MM.1S (cell line): ENCODE measurements at regions not wholly inside any gene's neighbourhood (a gene's known extent, or its start where the extent isn't known, plus 50 kb on each side); places are given as distances from the start of the nearest gene placed in this dataset.

Experiments
- DNase-seq: peaks from one replicate; pipeline ENCODE4 v3.0.0-alpha.2; 2015
- H2AFZ ChIP-seq: fragments of 300-600 bp; sonication (generic); 2 replicates; pipeline ENCODE4 v1.6.0; 2016; ENCODE audit warnings: antibody characterized with exemption, low read length
- H3F3A ChIP-seq: fragments of 300-600 bp; sonication (generic); 2 replicates; pipeline ENCODE4 v1.6.1; 2016; ENCODE audit warnings: mild to moderate bottlenecking, antibody characterized with exemption, low read length, moderate library complexity, mixed read lengths; ENCODE audit not compliant: insufficient read depth
- H3K27ac ChIP-seq: fragments of 300-600 bp; sonication (generic); 2 replicates; pipeline ENCODE4 v1.5.1; 2016; ENCODE audit warnings: mild to moderate bottlenecking, low read length
- H3K27me3 ChIP-seq: fragments of 300-600 bp; sonication (generic); replicated peaks from 2 replicates; pipeline ENCODE4 v1.6.0; 2016; ENCODE audit warnings: low read length; ENCODE audit not compliant: insufficient read depth
- H3K36me3 ChIP-seq: fragments of 300-600 bp; sonication (generic); replicated peaks from 2 replicates; pipeline ENCODE4 v1.6.1; 2016; ENCODE audit warnings: mild to moderate bottlenecking, low read length, mixed read lengths; ENCODE audit not compliant: insufficient read depth
- H3K4me1 ChIP-seq: fragments of 300-600 bp; sonication (generic); 2 replicates; pipeline ENCODE4 v1.6.1; 2016; ENCODE audit warnings: low read length, mixed read lengths
- H3K4me2 ChIP-seq: fragments of 300-600 bp; sonication (generic); 2 replicates; pipeline ENCODE4 v1.6.0; 2016; ENCODE audit warnings: low read depth, low read length
- H3K4me3 ChIP-seq: fragments of 300-600 bp; sonication (generic); 2 replicates; pipeline ENCODE4 v1.5.1; 2016; ENCODE audit warnings: low read length, mixed read lengths
- H3K79me2 ChIP-seq: fragments of 300-600 bp; sonication (generic); 2 replicates; pipeline ENCODE4 v1.6.1; 2016; ENCODE audit warnings: mixed run types, low read length, mixed read lengths
- H3K9ac ChIP-seq: fragments of 300-600 bp; sonication (generic); 2 replicates; pipeline ENCODE4 v1.6.1; 2016; ENCODE audit warnings: low read length, mixed read lengths
- H3K9me2 ChIP-seq: fragments of 300-600 bp; sonication (generic); replicated peaks from 2 replicates; pipeline ENCODE4 v1.6.1; 2016; ENCODE audit warnings: mild to moderate bottlenecking, low read length, mixed read lengths; ENCODE audit not compliant: insufficient read depth
- H3K9me3 ChIP-seq: fragments of 300-600 bp; sonication (generic); replicated peaks from 2 replicates; pipeline ENCODE4 v1.6.1; 2016; ENCODE audit warnings: mild to moderate bottlenecking, low read length, mixed read lengths; ENCODE audit not compliant: insufficient read depth
- H4K20me1 ChIP-seq: fragments of 300-600 bp; sonication (generic); 2 replicates; pipeline ENCODE4 v1.6.1; 2016; ENCODE audit warnings: mild to moderate bottlenecking, low read length, moderate library complexity, mixed read lengths; ENCODE audit not compliant: insufficient read depth
- EZH2 ChIP-seq: fragments of 300-600 bp; sonication (generic); optimal IDR thresholded peaks from 2 replicates; pipeline ENCODE3; 2017; ENCODE audit warnings: low read depth, mild to moderate bottlenecking, antibody characterized with exemption, low read length, mixed read lengths
- EZH2phosphoT487 ChIP-seq: fragments of 300-600 bp; sonication (generic); IDR thresholded peaks from 2 replicates; pipeline ENCODE4 v1.6.1; 2018; ENCODE audit warnings: antibody characterized with exemption, low read length
- TF ChIP-seq, protein P1 (sequence below): fragments of 300-600 bp; sonication (generic); IDR thresholded peaks from 2 replicates; pipeline ENCODE4 v1.5.1; 2016; ENCODE audit warnings: antibody characterized with exemption, low read length, mixed read lengths

DNA sequence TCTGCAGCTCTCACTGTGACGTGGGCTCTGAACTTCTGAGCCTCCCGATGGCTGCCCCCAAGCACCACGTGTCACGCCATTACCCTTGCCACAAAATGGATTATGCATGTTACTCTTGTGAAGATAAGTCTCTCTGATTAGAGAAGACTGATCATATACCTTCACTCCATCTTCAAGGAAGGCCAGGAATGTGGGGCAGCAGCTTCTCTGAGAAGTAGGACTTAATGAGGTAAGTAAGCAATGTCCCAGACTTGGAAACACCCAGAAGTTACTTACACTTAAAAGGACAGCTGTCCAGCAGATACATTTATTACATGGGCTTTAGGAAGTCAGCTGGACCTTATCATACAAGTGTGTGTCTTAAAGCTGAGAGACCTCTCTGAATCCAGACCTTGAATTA, 155.0 kb downstream of the FGF1 start:
- H3K27ac ChIP-seq, result no peak overlapping the region
- H3K4me2 ChIP-seq, result no peak overlapping the region
- TF ChIP-seq EZH2phosphoT487, result no peak
- no peaks in the 10 kb centered on the region for H3K79me2 ChIP-seq
- H3F3A ChIP-seq, result 0 out of 2 replicates have a peak, but pooled peaks cover under 1% of the 10 kb centered on the region
- H3K9ac ChIP-seq, result no peak overlapping the region
- no peaks in the 10 kb centered on the region for H3K9me3 ChIP-seq
- H3K36me3 ChIP-seq, result no peaks in the 10 kb centered on the region
- no peaks in the 10 kb centered on the region for H4K20me1 ChIP-seq
- DNase-seq, result no peak
- H2AFZ ChIP-seq, result no peak overlapping the region
- no peaks in the 10 kb centered on the region for H3K27me3 ChIP-seq
- no peak overlapping the region for H3K4me3 ChIP-seq
- H3K9me2 ChIP-seq, result no peaks in the 10 kb centered on the region
- no peaks in the 10 kb centered on the region for H3K4me1 ChIP-seq

DNA sequence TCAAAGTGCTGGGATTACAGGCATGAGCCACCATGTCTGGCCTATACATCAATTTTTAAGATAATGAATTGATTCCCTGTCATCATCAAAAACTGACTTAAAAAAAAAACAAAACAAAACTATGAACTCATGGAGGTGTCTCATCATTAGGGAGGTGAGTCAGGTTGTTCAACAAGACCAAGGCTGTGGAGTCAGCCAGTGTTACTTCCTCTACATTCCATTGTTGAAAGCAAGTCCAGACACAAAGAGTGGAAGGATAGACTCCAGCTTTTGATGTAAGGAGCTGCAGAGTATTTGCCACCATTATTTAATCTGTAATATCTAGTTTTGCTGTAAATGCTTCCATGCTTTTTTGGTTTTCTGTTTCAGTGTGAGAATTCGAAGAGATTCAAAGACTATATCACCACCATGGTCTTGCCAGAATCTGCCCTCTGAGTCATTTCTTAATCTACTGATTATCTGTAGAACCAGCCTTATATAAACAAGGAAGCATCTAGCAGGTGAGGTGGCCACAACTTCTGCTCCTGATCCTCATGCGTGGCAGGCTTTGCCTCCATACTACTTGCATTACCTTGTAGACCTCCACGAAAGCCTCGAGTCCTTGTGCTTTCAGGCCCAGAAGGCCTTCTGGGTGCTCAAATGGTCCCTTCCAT, 156.1 kb downstream of the FGF1 start:
- Histone ChIP-seq H4K20me1 (no peaks in the 10 kb centered on the region), H3F3A (no peaks in the 10 kb centered on the region), H3K4me1 (no peaks in the 10 kb centered on the region), H2AFZ (no peak overlapping the region), H3K9ac (no peak overlapping the region), H3K79me2 (no peaks in the 10 kb centered on the region), H3K4me3 (no peak overlapping the region), H3K36me3 (no peaks in the 10 kb centered on the region), H3K27ac (no peak overlapping the region), H3K4me2 (no peak overlapping the region), H3K27me3 (no peaks in the 10 kb centered on the region), H3K9me3 (no peaks in the 10 kb centered on the region), H3K9me2 (no peaks in the 10 kb centered on the region)
- no peak for DNase-seq
- no peak for TF ChIP-seq EZH2phosphoT487
- TF ChIP-seq EZH2, result no peak
- TF ChIP-seq, protein P1, sequence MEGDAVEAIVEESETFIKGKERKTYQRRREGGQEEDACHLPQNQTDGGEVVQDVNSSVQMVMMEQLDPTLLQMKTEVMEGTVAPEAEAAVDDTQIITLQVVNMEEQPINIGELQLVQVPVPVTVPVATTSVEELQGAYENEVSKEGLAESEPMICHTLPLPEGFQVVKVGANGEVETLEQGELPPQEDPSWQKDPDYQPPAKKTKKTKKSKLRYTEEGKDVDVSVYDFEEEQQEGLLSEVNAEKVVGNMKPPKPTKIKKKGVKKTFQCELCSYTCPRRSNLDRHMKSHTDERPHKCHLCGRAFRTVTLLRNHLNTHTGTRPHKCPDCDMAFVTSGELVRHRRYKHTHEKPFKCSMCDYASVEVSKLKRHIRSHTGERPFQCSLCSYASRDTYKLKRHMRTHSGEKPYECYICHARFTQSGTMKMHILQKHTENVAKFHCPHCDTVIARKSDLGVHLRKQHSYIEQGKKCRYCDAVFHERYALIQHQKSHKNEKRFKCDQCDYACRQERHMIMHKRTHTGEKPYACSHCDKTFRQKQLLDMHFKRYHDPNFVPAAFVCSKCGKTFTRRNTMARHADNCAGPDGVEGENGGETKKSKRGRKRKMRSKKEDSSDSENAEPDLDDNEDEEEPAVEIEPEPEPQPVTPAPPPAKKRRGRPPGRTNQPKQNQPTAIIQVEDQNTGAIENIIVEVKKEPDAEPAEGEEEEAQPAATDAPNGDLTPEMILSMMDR, result no peak

DNA sequence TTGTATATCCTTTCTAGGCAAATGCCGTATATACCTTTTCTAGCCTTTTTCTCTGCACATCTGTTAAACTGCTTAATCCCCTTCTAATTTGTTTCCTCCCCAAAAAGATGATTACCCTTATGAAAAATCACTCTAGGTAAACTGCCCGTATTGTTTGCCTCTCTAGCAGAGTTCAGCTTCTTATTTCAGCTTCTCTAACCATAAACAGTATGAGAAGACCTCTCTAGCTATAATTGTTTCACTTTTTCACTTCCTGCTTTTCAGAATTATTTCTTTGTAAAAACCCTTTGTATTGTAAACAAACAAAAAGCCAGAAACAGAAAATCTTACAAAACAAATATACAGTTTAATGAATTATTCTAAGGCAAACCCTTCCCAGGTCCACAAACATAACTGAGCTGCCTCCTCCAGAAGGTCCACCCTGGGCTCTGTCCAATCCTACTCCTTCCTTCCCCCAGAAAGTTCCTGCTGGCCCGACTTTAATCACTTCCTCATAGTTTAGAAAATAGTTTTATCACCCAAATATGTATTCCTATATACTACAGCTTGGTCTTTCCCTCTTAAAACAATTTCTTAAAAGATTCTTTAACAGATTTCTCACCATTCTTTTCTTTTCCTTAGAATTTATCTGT, 158.1 kb downstream of the FGF1 start:
- Histone ChIP-seq H3K9ac (no peak overlapping the region), H3F3A (no peaks in the 10 kb centered on the region), H3K27ac (no peak overlapping the region), H3K4me3 (no peak overlapping the region), H3K4me1 (no peaks in the 10 kb centered on the region), H3K36me3 (no peaks in the 10 kb centered on the region), H3K9me2 (no peaks in the 10 kb centered on the region), H4K20me1 (no peaks in the 10 kb centered on the region), H3K9me3 (no peaks in the 10 kb centered on the region), H2AFZ (0 out of 2 replicates have a peak overlapping the region, but pooled peaks have one; percentile 26), H3K27me3 (no peaks in the 10 kb centered on the region), H3K79me2 (no peaks in the 10 kb centered on the region), H3K4me2 (no peak overlapping the region)
- TF ChIP-seq EZH2 (no peak), EZH2phosphoT487 (no peak)
- TF ChIP-seq, protein P1, result no peak
- no peak for DNase-seq

DNA sequence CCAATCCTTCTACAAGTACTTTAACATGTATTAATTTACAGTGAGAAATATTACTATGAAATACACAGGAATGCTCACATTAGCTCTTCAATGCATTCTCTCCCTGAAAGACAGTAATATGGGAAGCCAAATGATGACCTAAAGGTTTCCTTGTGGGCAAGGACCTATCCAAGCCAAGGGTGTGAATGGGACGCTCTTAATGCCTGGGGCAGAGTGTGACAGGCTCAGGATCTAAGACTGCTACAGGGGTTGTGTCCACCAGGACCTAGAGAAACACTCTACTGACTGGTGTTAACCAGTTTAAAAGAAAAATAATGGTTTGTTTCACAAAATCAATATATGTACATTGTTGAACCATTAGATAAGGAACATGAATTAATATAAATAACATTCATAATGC, 158.7 kb downstream of the FGF1 start:
- H2AFZ ChIP-seq, result no peak overlapping the region
- no peak overlapping the region for H3K9ac ChIP-seq
- TF ChIP-seq, protein P1, result no peak
- TF ChIP-seq EZH2, result no peak
- TF ChIP-seq EZH2phosphoT487, result no peak
- no peak overlapping the region for H3K4me2 ChIP-seq
- no peak overlapping the region for H3K4me3 ChIP-seq
- H4K20me1 ChIP-seq, result no peaks in the 10 kb centered on the region
- H3K79me2 ChIP-seq, result no peaks in the 10 kb centered on the region
- H3K27me3 ChIP-seq, result no peaks in the 10 kb centered on the region
- no peaks in the 10 kb centered on the region for H3K4me1 ChIP-seq
- no peak for DNase-seq
- no peak overlapping the region for H3K27ac ChIP-seq
- H3F3A ChIP-seq, result no peaks in the 10 kb centered on the region
- no peaks in the 10 kb centered on the region for H3K9me3 ChIP-seq
- H3K9me2 ChIP-seq, result no peaks in the 10 kb centered on the region
- no peaks in the 10 kb centered on the region for H3K36me3 ChIP-seq
